GM23338 (cell line): ENCODE measurements at regions not wholly inside any gene's neighbourhood (a gene's known extent, or its start where the extent isn't known, plus 50 kb on each side); places are given as distances from the start of the nearest gene placed in this dataset.

Experiments used
- ATAC-seq: fragments of 200-7000 bp; cut with Tn5 transposase; 3 replicates; pipeline ENCODE4 v1.9.1; 2020
- DNase-seq: peaks from one replicate; pipeline ENCODE4 v3.0.0-alpha.2; 2015; ENCODE audit warnings: low spot score
- H2AFZ ChIP-seq: fragments of 200-600 bp; sonication (generic); 2 replicates; pipeline ENCODE4 v1.8.0; 2016; ENCODE audit warnings: antibody characterized with exemption, mild to moderate bottlenecking, moderate library complexity
- H3F3A ChIP-seq: fragments of 200-600 bp; sonication (generic); replicated peaks from 2 replicates; pipeline ENCODE4 v1.8.0; 2017; ENCODE audit warnings: antibody characterized with exemption, mixed run types, low read depth
- H3K27ac ChIP-seq: fragments of 200-600 bp; sonication (generic); 2 replicates; pipeline ENCODE4 v1.6.1; 2016; ENCODE audit warnings: low read depth
- H3K27me3 ChIP-seq: fragments of 200-600 bp; sonication (generic); 2 replicates; pipeline ENCODE4 v1.8.0; 2016; ENCODE audit warnings: mild to moderate bottlenecking, mixed run types, moderate library complexity; ENCODE audit not compliant: insufficient read depth
- H3K36me3 ChIP-seq: fragments of 200-600 bp; sonication (generic); 2 replicates; pipeline ENCODE4 v1.8.0; 2016; ENCODE audit warnings: mild to moderate bottlenecking; ENCODE audit not compliant: insufficient read depth
- H3K4me1 ChIP-seq: fragments of 200-600 bp; sonication (generic); 2 replicates; pipeline ENCODE4 v1.8.0; 2016; ENCODE audit warnings: mild to moderate bottlenecking, moderate library complexity; ENCODE audit not compliant: insufficient read depth
- H3K4me2 ChIP-seq: fragments of 200-600 bp; sonication (generic); 2 replicates; pipeline ENCODE4 v1.7.1; 2017; ENCODE audit warnings: mixed run types
- H3K4me3 ChIP-seq: fragments of 200-600 bp; sonication (generic); 2 replicates; pipeline ENCODE4 v1.6.1; 2016; ENCODE audit warnings: mixed run types
- H3K79me2 ChIP-seq: fragments of 200-600 bp; sonication (generic); replicated peaks from 2 replicates; pipeline ENCODE4 v1.8.0; 2017; ENCODE audit warnings: mild to moderate bottlenecking; ENCODE audit not compliant: insufficient read depth
- H3K9me2 ChIP-seq: fragments of 200-600 bp; sonication (generic); 2 replicates; pipeline ENCODE4 v1.8.0; 2017; ENCODE audit not compliant: insufficient read depth
- H4K20me1 ChIP-seq: fragments of 200-600 bp; sonication (generic); replicated peaks from 2 replicates; pipeline ENCODE4 v1.8.0; 2017; ENCODE audit warnings: mild to moderate bottlenecking; ENCODE audit not compliant: insufficient read depth
- H3K27ac Mint-ChIP-seq: 2 replicates; pipeline ENCODE4 v1.8.0; 2020; ENCODE audit warnings: inconsistent platforms, mild to moderate bottlenecking, moderate library complexity, mixed read lengths
- H3K27me3 Mint-ChIP-seq: 3 replicates; pipeline ENCODE4 v1.8.0; 2022; ENCODE audit warnings: low read depth, mild to moderate bottlenecking, moderate library complexity, mixed read lengths, inconsistent platforms; ENCODE audit not compliant: insufficient read depth, poor library complexity
- H3K36me3 Mint-ChIP-seq: 3 replicates; pipeline ENCODE4 v1.8.0; 2021; ENCODE audit warnings: low read depth, mild to moderate bottlenecking, inconsistent platforms, moderate library complexity, mixed read lengths
- H3K4me1 Mint-ChIP-seq: 3 replicates; pipeline ENCODE4 v1.8.0; 2020; ENCODE audit warnings: mild to moderate bottlenecking, inconsistent platforms, mixed read lengths
- H3K4me3 Mint-ChIP-seq: 3 replicates; pipeline ENCODE4 v1.8.0; 2021; ENCODE audit warnings: moderate library complexity, mild to moderate bottlenecking, inconsistent platforms, mixed read lengths
- H3K9me3 Mint-ChIP-seq: 3 replicates; pipeline ENCODE4 v1.8.0; 2020; ENCODE audit warnings: moderate library complexity, mild to moderate bottlenecking, inconsistent platforms, mixed read lengths
- NANOG ChIP-seq: IDR thresholded peaks from 2 replicates; pipeline ENCODE4 v1.6.1; 2016; ENCODE audit warnings: antibody characterized with exemption, borderline replicate concordance
- POLR2AphosphoS5 ChIP-seq: IDR thresholded peaks from 2 replicates; pipeline ENCODE4 v1.6.1; 2016; ENCODE audit warnings: antibody characterized with exemption, low read depth
- ZNF331 ChIP-seq: fragments of 250-450 bp; sonication (Bioruptor Pico); IDR thresholded peaks from 2 replicates; pipeline ENCODE4 v1.5.0; 2020; ENCODE audit warnings: low read depth, mild to moderate bottlenecking, moderate library complexity
- ZNF462 ChIP-seq: fragments of 250-450 bp; sonication (Bioruptor Pico); IDR thresholded peaks from 2 replicates; pipeline ENCODE4 v1.5.0; 2020; ENCODE audit warnings: mild to moderate bottlenecking, moderate library complexity
- TF ChIP-seq, protein P1 (sequence below): IDR thresholded peaks from 2 replicates; pipeline ENCODE4 v1.6.1; 2016; ENCODE audit warnings: antibody characterized with exemption

DNA sequence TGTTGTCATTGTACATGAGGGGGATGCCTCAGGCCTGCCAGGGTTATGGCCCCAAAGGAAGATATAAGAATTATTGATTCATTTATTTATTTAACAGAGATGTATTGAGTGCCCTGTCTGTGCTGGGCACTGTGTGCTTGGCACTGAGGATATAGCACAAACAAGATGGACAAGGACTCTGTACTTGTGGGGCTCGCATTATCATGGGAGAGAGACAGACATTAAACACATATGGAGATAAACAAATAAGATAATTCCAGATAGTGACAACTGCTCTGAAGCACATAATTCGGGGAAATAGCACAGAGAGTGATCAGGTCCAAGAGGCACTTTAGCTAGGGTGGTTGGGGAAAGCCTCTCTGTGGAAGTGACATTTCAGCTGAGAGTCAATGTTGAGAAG is 119.8 kb upstream of the ARHGAP20 start (continued):
- no peak for TF ChIP-seq ZNF462 (CRISPR knock-in tag)

GRCh38 chr11:110830747-110831146 is 118.5 kb upstream of the ARHGAP20 start:
- H3K4me3 Mint-ChIP-seq, result no peak overlapping the region
- Histone ChIP-seq H2AFZ (no peak overlapping the region), H3K4me2 (no peak overlapping the region), H3K27ac (no peak overlapping the region), H3K9me2 (peaks cover 6% of the 10 kb centered on the region; the same call in 1 of the 2 replicates), H3F3A (no peaks in the 10 kb centered on the region), H3K4me1 (peaks cover 3% of the 10 kb centered on the region), H3K4me3 (no peak overlapping the region), H3K79me2 (no peaks in the 10 kb centered on the region), H4K20me1 (no peaks in the 10 kb centered on the region), H3K36me3 (no peaks in the 10 kb centered on the region), H3K27me3 (no peaks in the 10 kb centered on the region)
- peaks cover 19% of the 10 kb centered on the region for H3K4me1 Mint-ChIP-seq
- no peaks in the 10 kb centered on the region for H3K36me3 Mint-ChIP-seq
- TF ChIP-seq NANOG (no peak), ZNF462 (CRISPR knock-in tag) (no peak), POLR2AphosphoS5 (no peak), ZNF331 (CRISPR knock-in tag) (no peak)
- TF ChIP-seq, protein P1, sequence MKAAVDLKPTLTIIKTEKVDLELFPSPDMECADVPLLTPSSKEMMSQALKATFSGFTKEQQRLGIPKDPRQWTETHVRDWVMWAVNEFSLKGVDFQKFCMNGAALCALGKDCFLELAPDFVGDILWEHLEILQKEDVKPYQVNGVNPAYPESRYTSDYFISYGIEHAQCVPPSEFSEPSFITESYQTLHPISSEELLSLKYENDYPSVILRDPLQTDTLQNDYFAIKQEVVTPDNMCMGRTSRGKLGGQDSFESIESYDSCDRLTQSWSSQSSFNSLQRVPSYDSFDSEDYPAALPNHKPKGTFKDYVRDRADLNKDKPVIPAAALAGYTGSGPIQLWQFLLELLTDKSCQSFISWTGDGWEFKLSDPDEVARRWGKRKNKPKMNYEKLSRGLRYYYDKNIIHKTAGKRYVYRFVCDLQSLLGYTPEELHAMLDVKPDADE, result no peak
- H3K27me3 Mint-ChIP-seq, result no peaks in the 10 kb centered on the region
- no peak overlapping the region; the same call in 1 of the 2 replicates for H3K27ac Mint-ChIP-seq
- ATAC-seq (no peak; the same call in 2 of the 3 replicates), DNase-seq (no peak)
- no peaks in the 10 kb centered on the region for H3K9me3 Mint-ChIP-seq
